Dendritic cell treated with granulocyte-macrophage colony-stimulating factor and Interleukin-4, amounts not matched to agents 40 ng/mL and 50 ng/mL, for 4 days (primary cell): ENCODE measurements at regions not wholly inside any gene's neighbourhood (a gene's known extent, or its start where the extent isn't known, plus 50 kb on each side); places are given as distances from the start of the nearest gene placed in this dataset.
"Not testable (repeated sequence)": the region's sequence is repeated elsewhere in the genome, so short reads cannot be mapped to it uniquely, and the experiment has no call there.

ENCODE experiments used
- H3K27ac Mint-ChIP-seq: one replicate; pipeline ENCODE4 v1.8.0; 2022; ENCODE audit warnings: mild to moderate bottlenecking, mixed read lengths
- H3K27me3 Mint-ChIP-seq: one replicate; pipeline ENCODE4 v1.8.0; 2022; ENCODE audit warnings: mild to moderate bottlenecking, mixed read lengths
- H3K36me3 Mint-ChIP-seq: one replicate; pipeline ENCODE4 v1.8.0; 2022; ENCODE audit warnings: low read depth, mixed read lengths
- H3K4me1 Mint-ChIP-seq: one replicate; pipeline ENCODE4 v1.8.0; 2022; ENCODE audit warnings: low read depth, mixed read lengths
- H3K4me3 Mint-ChIP-seq: one replicate; pipeline ENCODE4 v1.8.0; 2022; ENCODE audit warnings: mild to moderate bottlenecking, moderate library complexity, mixed read lengths
- H3K9me3 Mint-ChIP-seq: one replicate; pipeline ENCODE4 v1.8.0; 2022; ENCODE audit warnings: mixed read lengths
- intact Hi-C: fragments of 100-400 bp; cut with micrococcal nuclease; formaldehyde crosslinking; loops from one replicate; pipeline ENCODE4 v1.15.0; 2022

DNA sequence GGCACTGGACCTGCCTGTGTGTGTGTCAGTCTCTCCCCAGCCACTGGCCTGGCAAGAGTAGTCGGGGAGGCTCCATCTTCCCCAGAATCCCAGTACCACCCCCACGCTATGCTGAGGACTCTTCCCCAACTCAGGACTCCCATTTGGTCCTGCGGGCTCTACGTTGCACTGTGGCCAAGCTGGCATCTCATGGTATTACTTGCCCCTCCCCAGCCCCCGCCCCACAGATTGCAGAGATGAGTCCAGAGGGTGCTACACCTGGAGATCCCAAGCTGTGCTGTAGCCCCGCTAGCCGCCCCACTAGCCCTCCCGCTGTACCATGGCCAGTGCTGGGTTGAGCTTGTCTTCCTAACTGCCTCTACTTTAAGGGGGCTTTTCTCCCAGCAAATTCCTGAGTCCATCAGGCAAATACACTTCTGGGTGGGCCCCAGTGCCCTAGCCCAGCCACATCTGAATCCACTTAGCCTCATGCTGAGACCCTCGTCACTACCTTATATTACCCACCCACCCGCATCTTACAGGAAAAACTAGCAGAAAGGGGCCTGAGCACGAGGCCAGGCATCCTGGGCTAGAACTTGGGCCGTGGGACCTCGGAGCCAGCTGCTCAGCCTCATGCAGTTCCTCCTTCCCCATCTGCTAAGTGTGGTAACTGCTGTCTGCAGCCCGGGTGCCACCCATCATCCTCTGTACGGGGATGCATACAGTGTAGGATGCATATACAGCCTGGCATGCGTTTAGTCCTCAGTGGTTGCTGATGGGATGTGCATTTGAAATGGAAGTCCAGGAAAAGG, 65.8 kb upstream of the CACUL1 start:
- no peak overlapping the region for H3K27ac Mint-ChIP-seq
- H3K27me3 Mint-ChIP-seq, result no peaks in the 10 kb centered on the region
- H3K9me3 Mint-ChIP-seq, result no peaks in the 10 kb centered on the region
- intact Hi-C loops, result no loop called here
- H3K4me1 Mint-ChIP-seq, result no peaks in the 10 kb centered on the region
- H3K36me3 Mint-ChIP-seq, result no peaks in the 10 kb centered on the region
- H3K4me3 Mint-ChIP-seq, result no peak overlapping the region

DNA sequence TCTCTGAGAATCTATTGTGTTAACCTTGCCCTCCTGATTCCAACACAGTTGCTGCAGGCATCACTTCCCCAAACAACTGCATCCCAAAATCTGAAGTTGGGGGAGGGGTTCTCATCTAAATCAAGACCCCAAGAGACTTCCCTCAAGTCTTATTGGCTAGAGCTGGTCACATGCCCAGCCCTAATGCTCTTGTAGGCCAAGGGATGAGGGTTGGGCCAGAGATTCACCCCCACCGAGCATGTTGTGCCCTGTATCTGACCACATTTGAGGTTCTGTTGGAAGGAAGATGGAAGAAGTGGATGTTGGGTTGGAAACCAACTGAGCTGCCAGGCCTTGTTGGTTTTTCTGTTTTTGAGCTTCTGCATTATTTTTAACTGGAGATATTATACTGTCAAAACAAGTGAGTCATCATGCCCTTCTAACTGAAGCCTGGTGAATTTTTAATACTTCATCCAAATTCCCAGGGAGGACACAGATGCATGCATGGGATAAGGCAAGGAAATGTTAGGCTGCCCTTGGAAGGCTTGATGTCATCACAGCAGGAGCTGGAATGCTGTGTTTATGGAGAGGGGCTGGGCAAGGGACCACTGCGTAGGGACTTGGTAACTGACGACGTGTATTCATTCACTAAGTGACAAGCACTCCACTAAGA, 68.6 kb upstream of the CACUL1 start:
- H3K4me3 Mint-ChIP-seq, result no peak overlapping the region
- H3K27ac Mint-ChIP-seq, result no peak overlapping the region
- intact Hi-C loops, result no loop called here
- no peaks in the 10 kb centered on the region for H3K4me1 Mint-ChIP-seq
- no peaks in the 10 kb centered on the region for H3K9me3 Mint-ChIP-seq
- H3K27me3 Mint-ChIP-seq, result no peaks in the 10 kb centered on the region
- no peaks in the 10 kb centered on the region for H3K36me3 Mint-ChIP-seq

DNA sequence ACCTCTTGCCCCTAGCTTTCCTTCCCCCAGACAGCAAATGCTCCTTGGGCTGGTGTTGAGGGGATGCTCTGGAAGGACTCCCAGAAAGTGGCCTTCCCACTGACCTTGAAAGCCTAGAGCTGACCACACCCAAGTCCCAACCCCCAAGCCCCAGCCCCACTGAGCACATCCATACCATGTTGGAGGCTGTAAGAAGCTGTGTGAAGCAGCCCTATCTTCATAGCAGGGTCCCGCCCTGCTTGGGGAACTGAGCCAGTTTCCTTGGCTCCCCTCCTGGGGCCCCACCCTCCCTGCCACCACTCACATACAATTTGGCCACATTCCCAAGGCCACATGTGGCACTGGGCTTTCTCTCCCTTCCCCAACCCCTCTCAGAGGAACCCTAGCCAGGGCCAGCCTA, 72.3 kb upstream of the CACUL1 start:
- no peak overlapping the region for H3K4me3 Mint-ChIP-seq
- no peaks in the 10 kb centered on the region for H3K27me3 Mint-ChIP-seq
- H3K9me3 Mint-ChIP-seq, result no peaks in the 10 kb centered on the region
- H3K4me1 Mint-ChIP-seq, result peaks cover 11% of the 10 kb centered on the region
- intact Hi-C loops, result no loop called here
- H3K36me3 Mint-ChIP-seq, result no peaks in the 10 kb centered on the region
- no peak overlapping the region for H3K27ac Mint-ChIP-seq

DNA sequence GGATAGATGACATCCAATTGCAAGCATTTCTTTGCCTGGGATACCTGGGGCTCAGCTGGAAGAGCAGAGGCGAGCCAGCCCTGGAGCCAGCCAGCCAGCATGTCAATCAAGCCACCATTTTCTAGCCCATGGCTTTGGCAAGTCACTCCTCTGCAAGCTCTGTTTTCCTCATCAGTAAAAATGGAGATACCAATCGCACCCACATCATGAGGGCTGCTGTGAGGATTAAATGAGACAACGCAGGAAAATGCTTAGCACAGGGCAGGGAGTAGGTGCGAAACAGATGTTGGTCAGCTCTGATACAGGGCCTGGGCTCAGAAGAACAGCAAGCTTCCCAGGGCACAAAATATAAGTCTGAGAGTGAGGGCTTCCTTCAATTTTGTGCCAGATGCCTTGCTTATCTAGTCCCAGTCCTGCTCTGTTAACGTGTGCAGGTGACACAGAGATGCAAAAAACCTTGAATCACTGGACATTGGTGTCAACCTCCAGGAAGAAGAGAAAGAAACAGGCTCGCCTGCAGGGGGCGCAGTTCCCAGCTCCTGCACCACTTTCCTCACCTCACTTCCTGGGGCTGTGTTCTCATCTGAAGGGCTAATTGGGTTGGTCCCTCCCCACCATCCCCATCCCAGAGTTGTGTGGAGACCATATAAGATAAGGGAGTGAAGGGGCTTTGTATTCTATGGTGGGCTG, 72.8 kb upstream of the CACUL1 start:
- Mint-ChIP-seq H3K4me1 (peaks cover 17% of the 10 kb centered on the region), H3K27ac (no peak overlapping the region), H3K9me3 (no peaks in the 10 kb centered on the region), H3K36me3 (no peaks in the 10 kb centered on the region), H3K4me3 (no peak overlapping the region), H3K27me3 (no peaks in the 10 kb centered on the region)
- intact Hi-C loops, result no loop called here

DNA sequence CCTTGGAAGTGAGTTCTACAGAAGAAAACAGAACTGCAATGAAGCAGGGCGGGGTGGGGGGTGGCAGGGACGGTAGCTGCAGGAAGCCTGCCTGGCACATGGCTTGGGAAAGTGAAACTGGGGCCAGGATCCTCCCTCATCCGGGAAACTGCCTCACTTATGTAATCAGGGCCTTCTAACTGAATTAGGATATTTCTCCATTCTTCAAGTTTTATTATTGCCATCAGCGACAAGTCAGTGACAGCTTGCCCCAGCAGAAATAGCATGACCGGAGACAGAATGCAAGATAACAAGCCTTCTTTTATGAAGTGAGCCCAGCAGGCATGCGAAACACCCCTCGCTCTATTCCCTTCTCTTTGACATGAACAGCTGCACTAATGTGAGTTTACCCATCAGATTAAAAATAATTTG, 77.5 kb upstream of the CACUL1 start:
- peaks cover 17% of the 10 kb centered on the region for H3K4me1 Mint-ChIP-seq
- intact Hi-C loops, result no loop called here
- no peaks in the 10 kb centered on the region for H3K27me3 Mint-ChIP-seq
- peak overlapping the region; percentile 13 for H3K4me3 Mint-ChIP-seq
- peaks cover 2% of the 10 kb centered on the region for H3K9me3 Mint-ChIP-seq
- no peaks in the 10 kb centered on the region for H3K36me3 Mint-ChIP-seq
- no peak overlapping the region for H3K27ac Mint-ChIP-seq

DNA sequence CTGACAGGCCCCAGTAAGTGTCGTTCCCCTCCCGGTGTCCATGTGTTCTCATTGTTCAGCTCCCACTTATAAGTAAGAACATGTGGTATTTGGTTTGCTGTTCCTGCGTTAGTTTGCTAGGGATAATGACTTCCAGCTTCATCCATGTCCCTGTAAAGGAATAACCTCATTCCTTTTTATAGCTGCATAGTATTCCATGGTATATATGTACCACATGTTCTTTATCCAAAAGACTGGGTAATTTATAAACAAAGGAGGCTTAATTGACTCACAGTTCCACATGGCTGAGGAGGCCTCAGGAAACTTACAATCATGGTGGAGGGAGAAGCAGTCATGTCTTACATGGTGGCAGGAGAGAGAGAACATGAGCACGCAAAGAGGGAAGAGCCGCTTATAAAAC, 79.6 kb upstream of the CACUL1 start:
- H3K9me3 Mint-ChIP-seq, H3K4me3 Mint-ChIP-seq, H3K27me3 Mint-ChIP-seq, intact Hi-C loops, H3K36me3 Mint-ChIP-seq, H3K27ac Mint-ChIP-seq: not testable (repeated sequence)
- peaks cover 22% of the 10 kb centered on the region for H3K4me1 Mint-ChIP-seq

DNA sequence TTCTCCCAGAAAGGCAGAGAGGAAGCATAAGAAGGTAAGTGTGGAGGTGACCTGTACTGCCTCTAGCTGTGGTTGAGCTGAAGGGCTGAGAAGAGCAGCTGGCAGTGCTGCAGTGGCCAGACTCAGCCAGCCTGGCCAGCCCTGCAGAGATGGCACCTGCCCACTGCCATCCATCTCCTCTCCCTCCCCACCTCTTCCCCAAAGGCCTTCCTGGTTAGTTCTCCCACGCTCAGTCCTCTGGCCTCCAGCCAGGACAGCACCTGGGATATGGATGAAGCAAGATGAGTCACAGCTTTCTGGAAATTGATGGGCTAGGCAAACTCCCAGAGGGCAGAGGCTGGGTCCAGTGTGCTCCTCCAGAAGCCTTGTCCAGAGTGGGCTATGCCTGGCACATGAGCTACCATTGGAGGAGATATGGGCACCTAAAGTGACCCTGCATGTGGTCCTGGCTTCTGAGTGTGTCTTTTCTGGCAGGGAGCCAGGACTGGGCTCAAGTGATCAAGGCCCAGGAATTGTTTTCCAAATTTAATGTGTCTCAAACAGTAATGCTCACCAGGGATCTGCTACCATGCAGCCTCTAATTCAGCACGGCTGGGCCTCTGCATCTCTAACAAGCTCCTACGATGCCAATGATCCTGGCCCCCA, 81.0 kb upstream of the CACUL1 start:
- intact Hi-C loops, result no loop called here
- H3K9me3 Mint-ChIP-seq, result peaks cover 8% of the 10 kb centered on the region
- no peaks in the 10 kb centered on the region for H3K27me3 Mint-ChIP-seq
- no peak overlapping the region for H3K4me3 Mint-ChIP-seq
- no peak overlapping the region for H3K27ac Mint-ChIP-seq
- no peaks in the 10 kb centered on the region for H3K36me3 Mint-ChIP-seq
- peaks cover 28% of the 10 kb centered on the region for H3K4me1 Mint-ChIP-seq

DNA sequence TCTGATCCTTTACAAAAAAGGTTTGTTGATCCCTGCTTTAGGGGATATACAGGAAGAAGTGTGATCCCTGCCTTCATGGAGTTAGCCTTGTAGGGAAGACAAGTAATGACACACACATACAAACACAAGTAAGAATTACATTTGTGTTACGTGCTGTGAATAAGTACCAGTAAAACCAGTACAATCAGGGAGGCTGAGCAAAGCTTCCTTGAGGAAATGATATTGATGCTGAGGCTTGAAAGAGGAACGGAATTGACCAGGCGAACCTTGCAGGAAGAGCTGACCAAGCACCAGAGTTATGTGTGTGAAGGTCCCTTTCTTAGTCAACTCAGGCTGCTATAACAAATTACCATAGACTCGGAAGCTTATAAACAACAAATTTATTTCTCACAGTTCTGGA, 83.6 kb upstream of the CACUL1 start:
- Mint-ChIP-seq H3K27me3 (no peaks in the 10 kb centered on the region), H3K36me3 (no peaks in the 10 kb centered on the region), H3K4me3 (no peak overlapping the region), H3K4me1 (peaks cover 12% of the 10 kb centered on the region), H3K27ac (no peak overlapping the region), H3K9me3 (peaks cover 8% of the 10 kb centered on the region)
- intact Hi-C loops, result no loop called here

DNA sequence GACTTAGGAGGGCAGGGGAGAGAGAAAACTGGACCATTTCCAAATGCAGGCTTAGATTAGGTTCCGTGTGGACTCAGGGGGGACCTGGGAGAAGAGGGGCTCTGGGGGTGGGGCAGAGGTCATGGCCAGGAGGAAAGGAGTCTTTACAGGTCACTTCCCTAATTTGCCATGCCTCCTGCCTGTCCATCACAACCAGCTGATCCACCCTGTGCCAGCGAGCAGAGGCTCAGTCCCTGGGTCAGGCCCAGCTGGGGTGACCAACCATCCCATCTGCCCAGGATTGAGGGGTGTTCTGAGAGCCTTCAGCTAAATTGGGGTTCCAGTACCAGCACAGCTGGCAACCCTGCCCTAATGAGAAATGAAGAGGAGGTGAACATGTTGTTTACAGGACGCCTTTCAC, 84.6 kb upstream of the CACUL1 start:
- no peak overlapping the region for H3K27ac Mint-ChIP-seq
- intact Hi-C loops, result no loop called here
- H3K36me3 Mint-ChIP-seq, result no peaks in the 10 kb centered on the region
- no peaks in the 10 kb centered on the region for H3K27me3 Mint-ChIP-seq
- H3K4me3 Mint-ChIP-seq, result no peak overlapping the region
- H3K4me1 Mint-ChIP-seq, result peaks cover 12% of the 10 kb centered on the region
- H3K9me3 Mint-ChIP-seq, result peaks cover 8% of the 10 kb centered on the region

DNA sequence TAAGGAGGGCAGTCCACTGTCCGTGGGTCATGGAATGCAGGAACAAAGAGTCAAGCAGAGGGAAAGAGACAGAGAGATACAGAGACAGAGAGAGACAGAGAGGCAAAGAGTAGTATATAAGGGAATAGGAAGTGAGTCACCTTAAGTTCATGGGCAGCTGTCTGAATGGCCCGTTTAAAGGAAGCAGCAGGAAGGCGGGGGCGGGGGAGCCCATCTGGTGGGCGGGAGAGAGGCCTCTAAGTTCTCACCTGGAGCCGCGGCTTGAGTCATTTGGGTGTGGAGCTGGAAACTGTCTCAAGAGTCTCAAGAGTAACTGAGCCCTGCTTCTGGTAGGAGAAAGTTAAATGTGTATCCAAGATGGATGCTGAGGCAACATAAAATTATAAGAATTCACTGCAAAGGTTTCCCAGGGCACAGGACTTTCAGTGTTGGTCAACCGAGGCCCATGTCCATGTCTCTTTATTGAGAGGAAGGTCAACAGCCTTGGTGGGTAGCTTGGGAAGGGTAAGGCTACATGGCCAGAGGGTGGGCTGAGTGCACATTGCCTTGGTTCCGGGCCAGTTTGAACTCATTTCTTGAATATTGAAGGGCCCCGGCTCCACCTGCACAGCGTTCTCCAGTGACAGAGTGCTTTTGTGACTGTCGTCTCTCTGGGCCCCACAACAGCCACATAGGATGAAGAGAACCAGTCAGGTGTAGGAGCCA, 85.5 kb upstream of the CACUL1 start:
- H3K4me3 Mint-ChIP-seq, result no peak overlapping the region
- H3K4me1 Mint-ChIP-seq, result peaks cover 12% of the 10 kb centered on the region
- intact Hi-C loops, result no loop called here
- H3K36me3 Mint-ChIP-seq, result no peaks in the 10 kb centered on the region
- H3K9me3 Mint-ChIP-seq, result peaks cover 8% of the 10 kb centered on the region
- H3K27ac Mint-ChIP-seq, result no peak overlapping the region
- peaks cover 2% of the 10 kb centered on the region for H3K27me3 Mint-ChIP-seq

DNA sequence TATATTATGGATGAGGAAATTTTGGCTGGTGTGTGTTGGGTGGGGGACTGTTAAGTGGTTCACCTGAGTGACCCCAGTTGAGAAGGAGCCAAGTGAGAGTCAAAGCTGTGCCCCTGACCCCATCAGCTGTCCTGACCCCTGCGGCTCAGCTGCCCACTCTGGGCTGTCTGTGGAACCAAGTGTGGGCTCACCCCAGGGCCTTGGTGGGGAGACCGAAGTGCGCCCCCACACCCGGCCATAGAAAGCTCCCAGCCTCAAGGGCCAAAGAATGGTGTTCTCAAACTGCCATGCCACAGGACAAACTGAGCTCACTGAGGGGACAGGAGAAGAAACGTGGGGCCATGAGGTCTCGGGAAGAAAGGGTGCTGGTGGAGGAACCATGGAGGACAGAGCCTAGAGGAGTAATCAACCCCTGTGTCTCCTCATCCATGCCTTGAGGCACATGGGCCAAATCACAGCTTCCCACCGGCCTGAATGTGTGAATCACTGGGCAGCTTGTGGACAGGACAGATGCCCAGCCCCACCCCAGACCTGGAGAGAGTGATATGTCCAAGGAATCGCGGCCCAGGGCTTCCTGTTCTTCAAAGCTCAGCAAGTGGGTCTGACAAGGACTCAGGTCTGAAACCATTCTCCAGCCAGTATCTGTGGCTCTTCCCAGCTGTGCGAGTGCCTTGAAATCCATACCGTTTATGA, 86.2 kb upstream of the CACUL1 start:
- H3K27ac Mint-ChIP-seq, result no peak overlapping the region
- H3K27me3 Mint-ChIP-seq, result peaks cover 4% of the 10 kb centered on the region
- H3K36me3 Mint-ChIP-seq, result no peaks in the 10 kb centered on the region
- H3K4me3 Mint-ChIP-seq, result no peak overlapping the region
- peaks cover 12% of the 10 kb centered on the region for H3K4me1 Mint-ChIP-seq
- peaks cover 8% of the 10 kb centered on the region for H3K9me3 Mint-ChIP-seq
- intact Hi-C loops, result no loop called here

DNA sequence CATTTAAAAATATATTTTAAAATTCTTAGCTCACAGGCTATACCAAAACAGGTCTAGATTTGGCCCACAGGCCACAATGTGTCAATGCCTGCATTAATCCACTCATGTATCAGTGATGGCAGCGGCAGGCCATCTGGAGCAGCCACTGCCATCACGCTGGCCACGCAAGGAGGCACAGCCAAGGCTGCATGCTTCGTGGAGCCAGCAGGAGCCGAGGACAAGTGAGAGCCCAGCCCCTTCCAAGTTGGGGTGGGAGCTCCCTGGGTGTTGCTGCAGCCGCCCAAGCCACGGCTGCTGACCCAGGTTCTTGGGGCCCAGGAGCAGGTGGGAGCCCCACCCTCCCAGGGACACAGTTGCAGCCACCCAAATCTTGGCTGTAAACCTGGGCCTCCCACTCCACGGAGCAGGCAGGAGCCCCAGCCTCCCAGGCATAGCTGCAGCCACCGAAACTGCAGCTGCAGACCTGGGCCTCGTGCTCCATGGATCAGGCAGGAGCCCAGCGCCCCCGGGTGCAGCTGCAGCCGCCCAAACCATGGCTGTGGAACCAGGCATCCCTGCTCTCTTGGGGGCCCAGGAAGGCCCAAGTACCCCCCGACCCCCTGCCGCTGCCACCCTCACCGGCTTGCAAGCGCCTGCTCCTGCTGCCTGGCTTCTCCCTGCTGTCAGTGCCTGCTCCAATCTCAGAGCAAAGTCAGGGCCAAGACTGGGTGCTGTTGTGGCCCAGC, 87.3 kb upstream of the CACUL1 start:
- H3K9me3 Mint-ChIP-seq, result peaks cover 8% of the 10 kb centered on the region
- no peaks in the 10 kb centered on the region for H3K36me3 Mint-ChIP-seq
- intact Hi-C loops, result no loop called here
- peaks cover 12% of the 10 kb centered on the region for H3K4me1 Mint-ChIP-seq
- peaks cover 6% of the 10 kb centered on the region for H3K27me3 Mint-ChIP-seq
- no peak overlapping the region for H3K27ac Mint-ChIP-seq
- no peak overlapping the region for H3K4me3 Mint-ChIP-seq
